Heart right ventricle (tissue), 16 donors: ENCODE measurements at regions not wholly inside any gene's neighbourhood (a gene's known extent, or its start where the extent isn't known, plus 50 kb on each side); places are given as distances from the start of the nearest gene placed in this dataset.
"Not testable (repeated sequence)": the region's sequence is repeated elsewhere in the genome, so short reads cannot be mapped to it uniquely, and the experiment has no call there.

ENCODE experiments used
- ATAC-seq, 8 donors: fragments of 200-7000 bp; cut with Tn5 transposase; one replicate each; pipeline ENCODE4 v1.9.1; 2020; ENCODE audit warnings: mild to moderate bottlenecking in 8 of 8, moderate library complexity in 8 of 8, moderate number of reproducible peaks in 1 of 8
- DNase-seq, 2 donors: peaks; one replicate each; pipeline ENCODE4 v3.0.0-alpha.2; 2020
- H3K27ac ChIP-seq, 10 donors: fragments of 200-600 bp; sonication (generic) in 2 of 10; one replicate each; pipeline versions ENCODE4 v1.5.0 to v1.8.0; 2020 to 2022; ENCODE audit warnings: mild to moderate bottlenecking in 3 of 10
- H3K27me3 ChIP-seq, 7 donors: fragments of 200-600 bp; one replicate each; pipeline ENCODE4 v1.8.0; 2021 to 2022; ENCODE audit warnings: mild to moderate bottlenecking in 2 of 7
- H3K36me3 ChIP-seq, 9 donors: fragments of 200-600 bp; sonication (generic) in 1 of 9; one replicate each; pipeline versions ENCODE4 v1.5.0 to v1.8.0; 2020 to 2022; ENCODE audit warnings: mild to moderate bottlenecking in 2 of 9
- H3K4me1 ChIP-seq, 9 donors: fragments of 200-600 bp; sonication (generic) in 1 of 9; one replicate each; pipeline versions ENCODE4 v1.5.0 to v1.8.0; 2020 to 2022; ENCODE audit warnings: mild to moderate bottlenecking in 4 of 9
- H3K4me3 ChIP-seq, 10 donors: fragments of 200-600 bp; sonication (generic) in 2 of 10; one replicate each; pipeline versions ENCODE4 v1.5.0 to v1.8.0; 2020 to 2022; ENCODE audit warnings: mild to moderate bottlenecking in 7 of 10, moderate library complexity in 2 of 10
- H3K9me3 ChIP-seq, 11 donors: fragments of 200-600 bp in 10 of 11; sonication (generic) in 2 of 11; one replicate each; pipeline versions ENCODE4 v1.5.0 to v1.8.0; 2013 to 2022; ENCODE audit warnings: mild to moderate bottlenecking in 2 of 11, control low read depth in 1 of 11, moderate library complexity in 1 of 11
- CTCF ChIP-seq, 9 donors: fragments of 200-600 bp; sonication (generic) in 2 of 9; IDR thresholded peaks; one replicate each; pipeline versions ENCODE4 v1.5.0 to v1.8.0; 2021 to 2022; ENCODE audit warnings: antibody characterized with exemption in 9 of 9, mild to moderate bottlenecking in 5 of 9, moderate library complexity in 1 of 9
- WGBS, 2 donors: extraction: QIAGEN DNeasy Blood & Tissue Kit; methylation state at CpG; one replicate each; pipeline ENCODE4 v1.1.7; 2013; ENCODE audit warnings: inconsistent platforms in 1 of 2; 5-methylcytosine and 5-hydroxymethylcytosine counted together
- intact Hi-C, 10 donors: fragments of 100-400 bp; cut with DNase I; formaldehyde crosslinking; loops; one replicate each; pipeline versions ENCODE4 v1.11.1 to v1.14.2; 2022
- donor health status: Arrhythmogenic right ventricular cardiomyopathy.
- donor health status: ischemic (EF 13 %, LVEDD 7.1; RV severe dilation, severe dysfunction).
- donor health status: healthy with polysubstance abuse.
- donor health status: DM: no; HTN: yes; CAD: no.
- donor health status: DM: no; HTN: no; CAD: no.
- donor health status: ischemic (EF 25% LVEDD 6.9; RV normal size, moderate dysfunction).
- donor health status: ischemic (EF 25% LVEDD 5.7; RV mildly dilated, moderate dysfunction).
- donor health status: healthy.
- donor health status: DM: yes; HTN: yes; CAD: no.
- donor health status: Ischemic cardiomyopathy.
- donor health status: ischemic (EF 35%, LVEDD 5.7; RV mildly dilated, moderate dysfunction).
- donor health status: nonischemic (EF 11% LVEDD 7.7; RV severe dilation, severe dysfunction).
- donor health status: DM: yes; HTN: yes; CAD: no.
- donor health status: PGD.
- donor health status: ischemic (EF 29% LVEDD 5.4; RV normal size, mild dysfunction).
- donor health status: nonischemic (EF 23%, LVEDD 6.1; RV moderate dilation, normal function).

GRCh38 chr2:90226465-90227072, 1535.1 kb downstream of the RPIA start:
- DNase-seq, ATAC-seq: not testable (repeated sequence)
- 12 to 29% methylated on average over 5 of the region's 5 CpGs for WGBS, 2 donors

GRCh38 chr2:90231199-90231598, 1539.7 kb downstream of the RPIA start:
- H3K27me3 ChIP-seq = peaks cover 0 to 18% (median 0%) of the 10 kb centered on the region in 7 donors
- intact Hi-C loops, H3K9me3 ChIP-seq, H3K4me3 ChIP-seq, ATAC-seq, H3K27ac ChIP-seq, H3K4me1 ChIP-seq, H3K36me3 ChIP-seq, DNase-seq: not testable (repeated sequence)
- 75 to 76% methylated on average over 4 of the region's 4 CpGs for WGBS, 2 donors

More at GRCh38 chr2:90226465-90227072, 1535.1 kb downstream of the RPIA start:
- H3K36me3 ChIP-seq, H3K9me3 ChIP-seq, H3K4me3 ChIP-seq, H3K4me1 ChIP-seq, H3K27ac ChIP-seq, intact Hi-C loops: not testable (repeated sequence)
- TF ChIP-seq CTCF (IDR thresholded peaks at IDR 0.05) = peak in 1 of 9 donors; percentile 12
- peaks cover 0 to 23% (median 0%) of the 10 kb centered on the region in 7 donors for H3K27me3 ChIP-seq

GRCh38 chr2:90235452-90235851, 1544.0 kb downstream of the RPIA start:
- ATAC-seq, DNase-seq, H3K4me3 ChIP-seq, intact Hi-C loops, H3K27me3 ChIP-seq, H3K36me3 ChIP-seq, H3K9me3 ChIP-seq, H3K4me1 ChIP-seq, H3K27ac ChIP-seq: not testable (repeated sequence)
- 57 to 67% methylated on average over 1 of the region's 1 CpG for WGBS, 2 donors

- H3K36me3 ChIP-seq, H3K27me3 ChIP-seq, H3K27ac ChIP-seq, H3K9me3 ChIP-seq, intact Hi-C loops, H3K4me3 ChIP-seq, H3K4me1 ChIP-seq: not testable (repeated sequence)
- DNase-seq = peak; percentile 27 to 62
- whole genome bisulfite sequencing, 2 donors = 25 to 45% methylated on average over 23 to 31 of the region's 31 CpGs
- ATAC-seq = peak in 1 of 8 donors; percentile 53
- peak in 8 of 9 donors; percentile 22 to 57 (median 28) for TF ChIP-seq CTCF (IDR thresholded peaks at IDR 0.05)
Observed at GRCh38 chr2:90237923-90238361, 1546.5 kb downstream of the RPIA start.

- H3K36me3 ChIP-seq, intact Hi-C loops, H3K27ac ChIP-seq, ATAC-seq, H3K27me3 ChIP-seq, H3K9me3 ChIP-seq, DNase-seq, H3K4me1 ChIP-seq, H3K4me3 ChIP-seq: not testable (repeated sequence)
- 87 to 88% methylated on average over 43 of the region's 43 CpGs for WGBS, 2 donors
Observed at GRCh38 chr2:90238505-90239230, 1547.2 kb downstream of the RPIA start.

GRCh38 chr2:90239769-90240168, 1548.3 kb downstream of the RPIA start:
- H3K4me3 ChIP-seq, intact Hi-C loops, H3K27me3 ChIP-seq, H3K9me3 ChIP-seq, ATAC-seq, DNase-seq, H3K4me1 ChIP-seq, H3K27ac ChIP-seq, H3K36me3 ChIP-seq: not testable (repeated sequence)
- WGBS, 2 donors = 59 to 69% methylated on average over 5 to 6 of the region's 6 CpGs

- WGBS, 2 donors = 72 to 79% methylated on average over 66 to 88 of the region's 94 CpGs
- H3K4me3 ChIP-seq = peak overlapping the region in 1 of 10 donors; percentile 11
- intact Hi-C loops, H3K36me3 ChIP-seq, H3K9me3 ChIP-seq, H3K27me3 ChIP-seq, DNase-seq, H3K27ac ChIP-seq, ATAC-seq, H3K4me1 ChIP-seq: not testable (repeated sequence)
Observed at GRCh38 chr2:90244902-90245765, 1553.7 kb downstream of the RPIA start.

GRCh38 chr2:90248400-90248799, 1556.9 kb downstream of the RPIA start:
- intact Hi-C loops, H3K4me3 ChIP-seq, H3K27ac ChIP-seq, H3K9me3 ChIP-seq, H3K27me3 ChIP-seq, H3K4me1 ChIP-seq, H3K36me3 ChIP-seq, ATAC-seq, DNase-seq: not testable (repeated sequence)
- WGBS, 2 donors = 88 to 96% methylated on average over 9 to 10 of the region's 14 CpGs

- ATAC-seq = not testable (repeated sequence)
Observed at GRCh38 chr2:90250350-90250749, 1558.9 kb downstream of the RPIA start.

More at GRCh38 chr2:90250350-90250749, 1558.9 kb downstream of the RPIA start:
- H3K27me3 ChIP-seq, H3K27ac ChIP-seq, H3K36me3 ChIP-seq, DNase-seq, H3K4me1 ChIP-seq, H3K4me3 ChIP-seq, H3K9me3 ChIP-seq, intact Hi-C loops: not testable (repeated sequence)
- WGBS, 2 donors = 68 to 75% methylated on average over 8 of the region's 8 CpGs
